ENCODE measurements at regions not wholly inside any gene's neighbourhood (a gene's known extent, or its start where the extent isn't known, plus 50 kb on each side); places are given as distances from the start of the nearest gene placed in this dataset.

- Mint-ChIP-seq H3K4me3 (ENCODE audit: unreplicated experiment) (no peak overlapping the region), H3K27ac (ENCODE audit: unreplicated experiment) (no peak overlapping the region), H3K4me1 (ENCODE audit: unreplicated experiment) (no peaks in the 10 kb centered on the region), H3K27me3 (ENCODE audit: unreplicated experiment) (no peaks in the 10 kb centered on the region), H3K36me3 (ENCODE audit: unreplicated experiment) (no peaks in the 10 kb centered on the region), H3K9me3 (ENCODE audit: unreplicated experiment) (no peaks in the 10 kb centered on the region)
- DNase-seq (ENCODE audit: extremely low spot score, unreplicated experiment), result no peak
- no peak for TF ChIP-seq CTCF (IDR thresholded peaks at IDR 0.05)
Observed at GRCh38 chr5:13552361-13552760, 392.1 kb downstream of the DNAH5 start.

- Mint-ChIP-seq H3K4me3 (ENCODE audit: unreplicated experiment) (no peak overlapping the region), H3K27ac (ENCODE audit: unreplicated experiment) (no peak overlapping the region), H3K4me1 (ENCODE audit: unreplicated experiment) (no peaks in the 10 kb centered on the region), H3K27me3 (ENCODE audit: unreplicated experiment) (no peaks in the 10 kb centered on the region), H3K9me3 (ENCODE audit: unreplicated experiment) (no peaks in the 10 kb centered on the region), H3K36me3 (ENCODE audit: unreplicated experiment) (no peaks in the 10 kb centered on the region)
- no peak for TF ChIP-seq CTCF (IDR thresholded peaks at IDR 0.05)
- no peak for DNase-seq (ENCODE audit: extremely low spot score, unreplicated experiment)
Observed at GRCh38 chr5:13551645-13552044, 392.8 kb downstream of the DNAH5 start.

GRCh38 chr5:13540168-13540750, 404.2 kb downstream of the DNAH5 start:
- no peaks in the 10 kb centered on the region for H3K27me3 Mint-ChIP-seq (ENCODE audit: unreplicated experiment)
- peaks cover 6% of the 10 kb centered on the region for H3K9me3 Mint-ChIP-seq (ENCODE audit: unreplicated experiment)
- H3K4me3 Mint-ChIP-seq (ENCODE audit: unreplicated experiment), result no peak overlapping the region
- no peak for TF ChIP-seq CTCF (IDR thresholded peaks at IDR 0.05)
- no peak overlapping the region for H3K27ac Mint-ChIP-seq (ENCODE audit: unreplicated experiment)
- DNase-seq (ENCODE audit: extremely low spot score, unreplicated experiment), result no peak
- no peaks in the 10 kb centered on the region for H3K4me1 Mint-ChIP-seq (ENCODE audit: unreplicated experiment)
- no peaks in the 10 kb centered on the region for H3K36me3 Mint-ChIP-seq (ENCODE audit: unreplicated experiment)

- Mint-ChIP-seq H3K4me1 (ENCODE audit: unreplicated experiment) (no peaks in the 10 kb centered on the region), H3K27ac (ENCODE audit: unreplicated experiment) (no peak overlapping the region), H3K4me3 (ENCODE audit: unreplicated experiment) (no peak overlapping the region), H3K9me3 (ENCODE audit: unreplicated experiment) (no peaks in the 10 kb centered on the region), H3K36me3 (ENCODE audit: unreplicated experiment) (no peaks in the 10 kb centered on the region), H3K27me3 (ENCODE audit: unreplicated experiment) (no peaks in the 10 kb centered on the region)
- DNase-seq (ENCODE audit: extremely low spot score, unreplicated experiment), result no peak
- no peak for TF ChIP-seq CTCF (IDR thresholded peaks at IDR 0.05)
Observed at GRCh38 chr5:13536933-13537332, 407.6 kb downstream of the DNAH5 start.

GRCh38 chr5:13533833-13534232, 410.7 kb downstream of the DNAH5 start:
- H3K36me3 Mint-ChIP-seq (ENCODE audit: unreplicated experiment), result no peaks in the 10 kb centered on the region
- DNase-seq (ENCODE audit: extremely low spot score, unreplicated experiment), result no peak
- H3K4me1 Mint-ChIP-seq (ENCODE audit: unreplicated experiment), result no peaks in the 10 kb centered on the region
- TF ChIP-seq CTCF (IDR thresholded peaks at IDR 0.05), result no peak
- peaks cover 2% of the 10 kb centered on the region for H3K27me3 Mint-ChIP-seq (ENCODE audit: unreplicated experiment)
- H3K9me3 Mint-ChIP-seq (ENCODE audit: unreplicated experiment), result no peaks in the 10 kb centered on the region
- no peak overlapping the region for H3K27ac Mint-ChIP-seq (ENCODE audit: unreplicated experiment)
- no peak overlapping the region for H3K4me3 Mint-ChIP-seq (ENCODE audit: unreplicated experiment)
